GM18907 (cell line): ENCODE measurements at regions not wholly inside any gene's neighbourhood (a gene's known extent, or its start where the extent isn't known, plus 50 kb on each side); places are given as distances from the start of the nearest gene placed in this dataset.

ENCODE experiments used
- ATAC-seq: cut with Tn5 transposase; IDR thresholded peaks from one replicate; pipeline ENCODE4 v1.9.1; 2021; ENCODE audit warnings: mild to moderate bottlenecking, moderate library complexity; ENCODE audit not compliant: unreplicated experiment

DNA sequence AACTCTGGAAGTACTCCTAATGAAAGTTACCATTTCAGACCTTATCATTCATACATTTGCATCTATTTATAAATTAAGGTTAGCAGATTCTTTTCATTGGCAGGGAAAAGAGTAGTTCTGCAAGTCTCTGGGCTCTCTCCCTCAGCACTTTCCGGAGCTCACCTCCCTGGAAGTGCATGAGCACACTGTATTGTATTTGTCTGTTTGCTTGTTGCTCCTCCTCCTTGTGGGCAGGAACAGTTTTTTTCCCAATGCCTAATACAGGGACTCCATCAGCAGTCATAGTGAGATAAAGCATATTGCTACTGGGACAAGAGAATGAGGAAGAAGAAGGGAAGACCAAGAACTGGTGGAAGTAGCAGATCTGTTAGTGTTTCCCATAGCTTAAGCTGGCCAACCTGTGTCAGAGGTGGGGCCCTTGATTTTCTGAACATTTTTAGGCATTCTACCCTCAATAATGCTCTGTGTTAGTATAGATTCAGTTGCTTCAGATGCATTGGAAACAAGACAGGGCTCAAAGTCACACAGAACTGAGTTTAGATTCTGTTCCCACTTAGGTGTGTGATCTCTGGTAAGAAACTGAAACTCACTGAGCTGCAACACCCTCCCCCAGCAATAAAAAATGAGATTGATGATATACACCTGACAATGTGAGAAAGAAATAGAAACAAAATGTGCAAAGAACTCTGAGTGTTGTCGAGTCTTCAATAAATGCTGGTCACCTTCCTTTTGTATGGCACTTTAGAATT, 407.8 kb downstream of the TUSC7 start:
- ATAC-seq, result no peak

DNA sequence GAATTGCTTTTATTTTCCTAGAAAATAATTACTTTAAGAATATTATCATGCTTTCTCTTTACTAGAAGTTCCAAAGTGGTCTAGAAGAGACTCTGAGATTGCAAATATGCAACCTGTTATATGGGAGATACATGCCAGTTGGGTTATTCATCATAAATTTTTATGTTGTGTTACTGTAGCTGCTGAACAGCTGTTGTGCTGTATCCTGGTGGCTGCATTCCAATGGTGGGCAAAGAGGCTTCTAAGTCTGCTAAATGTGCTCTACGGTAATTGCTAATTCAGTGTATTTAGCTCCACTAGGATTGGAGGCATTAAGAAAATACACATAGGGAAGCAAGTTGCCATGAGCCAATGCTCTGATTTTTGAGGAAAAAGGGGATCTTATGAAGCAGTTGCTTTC, 409.0 kb downstream of the TUSC7 start:
- ATAC-seq, result no peak

DNA sequence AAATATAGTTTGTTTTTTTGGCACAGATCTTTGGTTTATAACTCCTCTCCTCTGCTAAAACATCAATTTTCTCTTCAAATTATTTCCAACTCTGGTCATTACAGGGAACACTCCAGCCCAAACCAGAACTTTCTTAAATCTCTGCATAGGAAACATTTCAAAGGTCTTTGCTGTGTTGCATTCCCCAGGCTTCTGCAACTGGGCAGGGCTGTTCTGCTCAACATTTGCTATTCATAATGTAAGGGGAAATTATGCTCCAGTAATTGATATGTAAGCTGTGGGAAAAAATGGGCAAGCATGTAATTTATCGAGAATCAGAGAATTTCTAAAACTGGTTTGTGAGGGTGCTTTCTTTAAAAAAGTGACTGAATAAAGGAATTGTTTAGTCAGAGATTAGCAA, 410.4 kb downstream of the TUSC7 start:
- no peak for ATAC-seq

DNA sequence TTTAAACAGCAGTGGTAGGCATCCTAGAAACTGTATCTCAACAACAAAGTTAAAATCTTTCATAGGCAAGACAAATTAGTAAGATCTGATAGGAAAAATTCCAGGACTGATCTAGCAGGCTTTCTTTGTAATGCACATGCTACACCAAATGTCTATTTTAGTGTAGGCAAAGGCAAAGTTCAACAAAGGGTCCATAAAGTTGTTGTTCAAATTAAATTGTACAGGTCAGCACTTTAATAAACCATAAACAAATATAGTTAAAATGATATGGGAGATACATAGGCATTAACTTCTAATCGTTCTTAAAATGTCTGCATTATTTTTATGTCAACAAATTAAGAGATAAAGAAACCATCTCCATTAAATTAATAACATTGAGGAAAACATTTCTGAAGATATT, 413.0 kb downstream of the TUSC7 start:
- no peak for ATAC-seq

DNA sequence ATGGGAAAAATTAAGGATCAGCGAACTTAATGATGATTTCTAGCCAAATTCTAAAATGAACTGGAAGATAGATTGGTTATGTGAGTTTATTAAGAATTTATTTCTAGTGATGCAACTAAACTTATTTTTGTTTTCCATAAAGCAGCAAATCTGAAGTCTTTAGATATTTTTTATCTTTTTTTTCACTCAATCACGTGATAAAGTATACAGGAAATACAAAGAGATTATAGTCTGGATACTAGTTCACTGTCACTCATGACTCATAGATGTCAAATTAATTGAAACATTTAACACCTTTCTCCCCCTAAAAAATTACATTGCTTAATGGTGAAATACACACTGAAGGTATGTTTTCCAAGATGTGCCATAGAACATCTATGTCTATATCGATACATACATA, 416.9 kb downstream of the TUSC7 start:
- ATAC-seq, result no peak

DNA sequence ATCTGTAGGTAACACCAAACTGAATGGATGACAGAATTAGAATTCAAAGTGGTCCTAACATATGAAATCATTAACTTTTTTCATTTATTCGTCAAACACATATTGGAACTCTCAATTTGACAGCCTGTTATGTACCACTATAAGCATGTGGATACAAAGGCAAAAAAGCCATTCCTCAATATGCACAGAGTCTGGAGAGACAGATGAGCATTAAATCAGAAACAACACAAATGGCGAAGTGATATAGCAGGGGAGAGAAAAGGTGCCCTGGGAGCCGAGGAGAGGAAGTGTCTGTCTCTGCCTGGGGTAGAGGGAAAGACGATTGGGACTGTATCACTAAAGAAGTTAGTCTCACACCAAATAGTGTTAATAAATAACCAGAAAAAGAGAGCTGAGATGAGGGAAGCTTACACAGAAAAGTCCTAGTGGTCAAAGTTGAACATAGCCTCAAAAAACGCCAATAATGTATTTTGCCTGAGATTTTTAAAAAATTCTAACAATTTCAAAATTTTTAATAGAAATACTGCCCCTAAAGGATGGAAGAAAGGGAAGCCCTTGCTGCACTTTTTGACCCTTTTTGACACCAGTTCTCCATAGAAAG, 417.5 kb downstream of the TUSC7 start:
- peak; percentile 71 for ATAC-seq

DNA sequence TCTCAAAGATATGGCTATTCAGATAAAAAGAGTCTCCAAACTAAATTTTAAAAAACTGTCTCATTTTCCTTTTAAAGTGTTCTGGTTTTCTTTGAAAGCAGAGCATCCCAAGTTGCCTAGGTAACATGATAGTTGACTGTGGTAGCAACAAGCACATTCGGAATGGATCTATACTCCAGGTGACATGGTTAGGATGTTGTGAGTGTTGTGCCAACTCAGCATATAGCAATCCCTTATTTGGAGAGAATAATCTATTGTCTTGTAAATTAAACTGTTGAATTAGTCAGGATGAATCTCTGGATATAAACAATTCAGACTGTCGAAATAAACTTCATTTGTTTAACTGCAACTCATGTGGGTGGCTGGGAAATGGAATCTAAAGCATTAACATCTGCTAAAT, 418.6 kb downstream of the TUSC7 start:
- no peak for ATAC-seq

DNA sequence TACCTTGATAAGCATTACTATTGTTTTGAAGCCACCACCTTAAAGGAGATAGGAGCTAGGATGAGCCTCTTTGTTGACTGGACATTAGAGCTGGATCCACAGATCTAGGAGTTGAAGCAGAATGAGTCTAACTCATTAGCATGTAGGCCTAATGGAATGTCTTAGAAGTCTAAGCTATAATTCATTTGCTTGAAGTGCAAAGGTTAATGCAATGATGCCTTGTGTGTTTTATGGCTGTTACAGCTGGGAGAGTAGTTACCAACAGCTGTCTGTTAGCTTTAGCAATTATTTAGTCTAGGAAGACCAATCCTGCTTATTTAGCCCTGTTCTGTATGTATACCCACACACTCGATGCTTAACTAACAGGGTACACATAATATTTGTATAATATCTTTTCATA, 419.3 kb downstream of the TUSC7 start:
- ATAC-seq, result no peak

DNA sequence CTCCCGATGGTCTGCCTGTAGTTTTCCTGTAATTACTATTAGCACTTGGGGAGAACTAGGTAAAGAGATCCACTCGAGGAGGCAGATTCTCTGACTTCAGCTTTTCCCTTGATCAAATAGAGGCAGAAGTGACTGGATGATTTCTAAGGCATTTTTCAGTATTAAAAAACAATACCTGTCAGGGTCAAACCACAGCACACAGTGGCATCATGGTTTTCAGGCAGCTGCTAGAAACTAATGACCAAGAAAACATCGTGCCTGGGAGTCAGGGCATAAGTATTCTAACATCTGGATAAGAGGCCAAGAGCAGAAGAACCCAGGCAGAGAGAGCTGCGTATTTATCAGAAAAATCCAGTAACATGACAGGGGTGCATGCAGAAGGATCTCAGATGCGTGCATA, 419.9 kb downstream of the TUSC7 start:
- ATAC-seq, result no peak

DNA sequence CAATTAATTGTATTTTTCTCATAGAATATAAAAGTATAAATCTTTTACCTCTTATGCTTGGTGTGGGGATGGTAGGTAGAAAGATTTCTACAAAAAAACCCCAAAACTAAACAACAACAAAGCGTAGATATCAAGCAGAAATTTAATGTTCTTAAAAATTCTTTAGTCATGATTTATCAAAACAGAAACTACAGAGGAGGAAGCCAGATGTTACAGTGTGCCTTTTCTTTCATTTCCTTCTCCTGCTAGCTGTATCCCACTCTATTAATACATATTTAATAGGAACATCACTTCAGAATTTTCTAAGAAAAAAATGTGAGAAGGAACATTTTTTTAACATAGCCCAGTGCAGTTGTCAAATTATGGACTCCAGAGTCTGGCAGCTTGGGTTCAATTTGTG, 420.6 kb downstream of the TUSC7 start:
- no peak for ATAC-seq

DNA sequence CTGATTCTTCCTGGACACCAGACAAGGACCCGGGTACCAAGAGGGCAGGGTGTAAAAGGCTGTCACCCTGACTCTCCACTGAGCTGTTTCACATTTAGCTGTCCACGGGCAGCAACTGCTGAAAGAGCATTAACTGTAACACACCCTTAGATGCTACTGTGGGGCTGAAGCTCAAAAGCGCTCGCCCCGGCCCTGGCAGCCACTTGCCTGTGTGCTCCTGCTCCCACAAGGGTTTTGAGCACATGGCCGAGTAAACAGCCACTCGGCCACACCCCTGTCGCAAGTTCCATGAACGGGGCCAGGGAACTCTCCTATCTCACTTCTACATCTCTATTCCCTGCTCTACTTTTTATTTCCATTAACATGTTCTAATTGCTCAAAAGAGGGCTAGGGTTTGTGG, 421.7 kb downstream of the TUSC7 start:
- no peak for ATAC-seq

DNA sequence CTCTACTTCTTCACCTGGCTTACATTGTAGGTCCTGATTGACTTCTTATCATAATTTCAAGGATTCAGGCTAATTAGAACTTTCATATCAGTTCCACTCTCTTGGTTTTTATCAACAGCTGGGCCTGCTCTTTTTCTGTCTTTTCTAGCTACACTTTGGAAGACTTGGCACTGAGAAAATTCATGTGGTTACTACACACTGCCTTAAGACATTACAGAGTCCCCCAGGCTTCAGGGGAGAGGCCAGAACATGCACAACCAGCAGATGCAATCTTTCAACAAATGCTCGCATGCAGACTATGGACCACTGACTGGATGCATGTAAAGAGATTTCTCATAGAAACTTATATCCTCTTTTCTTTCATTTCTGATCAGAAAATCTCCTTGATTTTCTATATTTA, 423.5 kb downstream of the TUSC7 start:
- no peak for ATAC-seq

DNA sequence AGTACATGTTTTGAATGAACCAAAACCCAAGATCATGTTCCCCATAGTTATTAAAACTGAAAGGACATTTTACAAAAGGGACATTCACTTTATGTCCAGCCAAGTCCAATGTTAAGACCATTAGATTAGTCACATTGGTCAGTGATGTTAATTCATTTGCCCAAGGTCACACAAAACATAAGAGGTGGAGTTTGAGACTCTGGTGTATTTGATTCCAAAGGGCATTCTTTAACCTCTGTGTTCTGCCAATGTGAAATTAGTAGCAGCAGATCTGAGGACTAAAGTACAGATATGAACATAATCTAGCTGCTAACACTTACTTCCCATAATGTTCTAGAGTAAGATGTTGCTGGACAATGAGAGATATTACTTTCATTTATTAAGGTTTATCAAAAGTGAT, 425.6 kb downstream of the TUSC7 start:
- ATAC-seq, result no peak

DNA sequence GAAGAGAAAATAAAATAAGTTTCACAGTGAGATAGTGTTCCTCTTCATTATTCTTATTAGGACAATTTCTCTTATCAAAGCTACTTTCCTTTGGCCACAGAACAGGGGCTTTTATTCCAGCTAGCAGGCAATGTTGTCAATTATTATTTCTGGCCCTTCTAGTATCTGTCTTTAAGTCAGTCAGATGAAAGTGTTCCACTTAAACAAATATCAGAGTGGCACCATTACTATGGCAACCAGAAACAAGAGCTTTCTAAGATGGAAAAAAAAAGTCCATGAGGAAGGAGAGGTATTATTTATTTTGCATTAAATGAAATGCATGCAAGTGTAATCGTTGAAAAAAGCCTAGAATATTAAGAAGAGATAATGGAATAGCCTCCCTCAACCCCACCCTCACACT, 426.4 kb downstream of the TUSC7 start:
- ATAC-seq, result no peak

DNA sequence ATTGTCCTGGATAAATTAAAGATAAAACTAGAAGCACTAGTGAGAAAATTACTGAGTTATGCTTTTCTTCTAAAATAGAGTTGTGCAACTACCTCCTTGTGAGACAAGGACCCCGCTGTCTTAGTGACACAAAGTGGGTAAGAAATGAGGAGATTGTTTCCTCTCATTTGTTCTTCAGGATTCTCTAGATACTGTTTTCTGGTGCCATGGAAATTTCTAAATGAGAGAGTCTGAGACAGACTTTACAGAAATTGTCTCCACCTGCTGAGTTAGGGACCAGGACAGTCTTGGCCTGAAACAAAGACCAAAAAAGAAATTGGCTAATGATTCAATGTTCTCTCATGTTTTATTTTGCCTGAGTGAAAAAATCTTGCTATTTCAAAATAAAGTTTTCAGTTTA, 427.5 kb downstream of the TUSC7 start:
- ATAC-seq, result no peak

DNA sequence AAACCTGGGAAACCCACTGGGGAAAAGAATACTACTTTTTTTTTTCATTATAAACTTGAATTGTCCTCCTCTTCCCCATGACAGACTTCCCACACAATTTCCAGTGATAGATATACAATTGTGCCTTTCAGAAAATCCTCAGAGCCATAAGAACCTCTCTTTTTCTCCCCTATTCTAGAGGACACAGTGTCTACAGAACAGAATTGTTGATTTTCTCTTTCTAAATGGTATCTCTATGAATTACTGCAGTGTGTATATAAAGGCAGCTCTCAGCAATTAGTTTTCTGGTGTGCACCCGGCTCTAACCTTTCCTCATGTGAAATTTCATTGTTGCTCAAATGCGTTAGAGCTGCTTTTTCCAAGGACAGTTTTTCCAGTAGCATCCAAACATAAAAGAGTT, 430.1 kb downstream of the TUSC7 start:
- ATAC-seq, result no peak

DNA sequence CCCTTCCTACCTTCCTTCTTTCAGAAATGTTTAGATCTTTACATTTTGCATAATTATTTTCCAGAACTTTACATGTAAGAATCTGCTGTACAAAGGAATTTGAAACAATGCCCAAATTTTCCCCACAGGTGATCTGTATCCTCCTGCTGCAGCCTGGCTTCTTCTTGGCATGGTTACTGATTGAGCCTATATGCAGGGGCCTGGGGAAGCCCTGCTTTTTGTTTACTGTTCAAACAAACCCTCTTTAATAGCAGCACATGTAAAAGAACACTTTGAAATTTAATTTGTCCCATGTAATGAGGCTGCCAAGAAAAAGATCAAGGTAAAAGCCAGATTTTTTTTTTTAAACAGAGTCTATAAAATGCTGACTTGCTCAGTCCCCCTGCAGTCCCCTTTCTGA, 432.2 kb downstream of the TUSC7 start:
- ATAC-seq, result no peak

DNA sequence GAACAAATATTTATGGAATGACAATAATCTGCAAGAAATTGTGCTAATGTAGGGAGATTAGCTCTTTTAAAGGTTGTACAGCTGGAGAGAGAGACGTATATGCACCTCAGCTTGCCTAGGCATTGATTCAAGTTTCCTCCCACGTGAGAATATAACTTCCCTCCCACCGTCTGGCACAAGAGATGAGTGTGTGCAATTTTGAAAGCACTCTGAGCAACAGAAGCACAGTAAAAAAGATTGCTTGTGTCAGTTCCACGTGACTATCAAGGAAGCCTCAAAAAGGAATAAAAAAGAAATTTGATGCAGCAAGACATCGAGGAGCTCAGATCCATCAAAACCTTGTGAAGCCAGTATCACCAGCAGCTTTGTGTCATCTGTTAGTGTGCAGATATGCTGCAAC, 435.3 kb downstream of the TUSC7 start:
- ATAC-seq, result no peak

DNA sequence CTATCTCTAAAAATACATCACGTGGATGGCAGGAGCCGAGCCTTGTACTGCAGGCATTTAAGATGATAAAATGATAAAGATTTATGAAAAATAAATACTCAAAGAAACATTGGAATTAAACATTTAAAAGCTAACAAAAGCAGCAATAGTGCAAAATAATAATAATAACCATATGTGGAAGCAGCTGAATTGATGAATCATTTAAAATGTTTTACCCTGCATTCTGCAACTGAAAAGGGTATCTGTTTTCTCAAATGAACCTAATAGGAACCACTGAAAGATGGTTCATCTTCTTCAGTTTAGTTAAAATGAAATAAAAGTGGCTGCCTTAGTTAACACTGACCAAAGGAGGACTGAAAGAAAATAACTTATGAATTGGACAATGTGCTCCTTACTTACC, 436.1 kb downstream of the TUSC7 start:
- ATAC-seq, result no peak

DNA sequence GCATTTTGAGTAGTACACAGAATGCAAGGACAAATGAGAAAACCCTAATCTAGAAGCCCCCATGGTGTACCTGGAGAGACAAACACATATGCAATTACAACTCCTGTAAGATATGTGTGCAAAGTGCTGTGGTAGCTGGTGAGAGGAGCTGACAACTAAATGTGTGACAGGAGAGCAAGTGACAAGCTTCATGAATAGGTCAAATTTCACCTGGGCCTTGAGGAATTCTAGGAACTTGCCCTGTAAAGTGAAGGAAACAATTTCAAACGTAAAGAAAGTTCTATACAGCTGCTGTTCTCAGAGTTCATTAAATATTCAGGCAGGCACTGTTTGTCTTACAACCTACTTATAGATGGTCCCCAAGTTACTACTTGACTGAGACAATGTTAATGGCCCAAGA, 437.0 kb downstream of the TUSC7 start:
- no peak for ATAC-seq

DNA sequence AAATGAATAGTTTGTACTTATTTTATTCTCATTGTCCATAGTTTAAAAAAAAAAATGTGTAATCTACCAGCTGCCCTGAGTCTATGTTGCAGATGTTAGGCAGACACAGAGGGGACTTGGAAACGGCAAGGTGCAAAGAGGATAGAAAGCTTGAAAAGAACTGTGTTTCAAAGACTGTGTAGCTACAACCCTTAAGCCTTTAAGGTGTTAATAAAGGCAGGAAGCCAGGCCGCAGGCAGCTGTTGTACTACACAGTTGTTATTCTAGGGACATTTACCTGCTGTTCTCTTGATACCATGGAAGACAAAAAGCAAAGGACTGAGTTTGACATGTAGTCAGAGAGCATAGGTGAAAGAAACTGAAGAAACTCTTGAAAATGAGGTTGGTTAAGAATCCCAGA, 440.0 kb downstream of the TUSC7 start:
- ATAC-seq, result no peak

DNA sequence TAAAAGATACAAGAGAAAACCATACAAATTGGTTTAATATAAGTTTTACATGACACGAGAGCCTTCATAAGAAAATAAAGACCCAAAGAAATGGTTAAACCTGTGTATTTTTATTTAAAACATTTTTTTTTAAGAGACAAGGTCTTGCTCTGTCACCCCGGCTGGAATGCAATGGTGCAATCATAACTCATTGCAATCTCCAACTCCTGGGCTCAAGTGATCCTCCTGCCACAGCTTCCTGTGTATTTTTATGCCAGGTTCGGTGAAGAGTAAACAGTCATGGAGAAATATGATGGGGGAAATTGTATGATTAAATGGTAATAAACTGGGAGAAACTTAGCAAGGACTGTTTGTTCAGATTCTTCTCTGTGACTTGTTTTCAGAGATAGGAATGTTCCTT, 441.0 kb downstream of the TUSC7 start:
- no peak for ATAC-seq

DNA sequence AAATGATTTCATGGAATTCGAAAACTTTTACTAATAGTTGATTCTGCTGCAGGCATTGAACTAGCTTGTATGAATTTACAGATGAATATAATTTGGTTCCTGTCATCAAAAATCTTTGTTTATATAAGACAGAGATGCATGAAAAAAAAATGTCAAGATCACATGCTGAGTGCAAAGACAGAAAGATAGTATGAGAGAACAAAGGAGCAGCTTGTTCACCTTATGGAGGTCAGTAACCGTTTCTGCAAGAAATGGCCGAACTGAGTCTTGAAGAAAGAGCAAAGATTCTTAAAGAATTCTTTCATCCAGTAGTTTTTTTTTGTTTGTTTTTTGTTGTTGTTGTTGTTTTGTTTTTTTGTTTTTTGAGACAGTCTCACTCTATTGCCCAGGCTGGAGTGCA, 450.6 kb downstream of the TUSC7 start:
- ATAC-seq, result no peak
